A673 (cell line): ENCODE measurements at regions not wholly inside any gene's neighbourhood (a gene's known extent, or its start where the extent isn't known, plus 50 kb on each side); places are given as distances from the start of the nearest gene placed in this dataset.

Experiments
- BruUV-seq: library from RNA; stranded (reverse); fragments of 400-500 nt; replicated peaks from 2 replicates; lab custom pipeline; 2021; lab: Mats Ljungman, UMichigan
- CTCF ChIA-PET: fragments of 300-600 bp; sonication (Branson Sonifier 250); formaldehyde crosslinking; loops from one replicate; lab custom pipeline; 2022; ENCODE audit warnings: antibody characterized with exemption; lab: Charles Lee
- POLR2A ChIA-PET: fragments of 300-600 bp; sonication (Branson Sonifier 250); formaldehyde crosslinking; loops from one replicate; lab custom pipeline; 2022; ENCODE audit warnings: antibody characterized with exemption; ENCODE audit not compliant: low non-redundant PET; lab: Charles Lee
- DNase-seq: peaks from one replicate; pipeline ENCODE4 v3.0.0-alpha.2; 2015; ENCODE audit warnings: low spot score
- H3K27ac ChIP-seq: fragments of 200-600 bp; sonication (generic); 2 replicates; pipeline ENCODE4 v1.5.1; 2016; ENCODE audit warnings: mixed run types, low read depth, mild to moderate bottlenecking, mixed read lengths, antibody characterized with exemption, low read length; ENCODE audit not compliant: poor library complexity, severe bottlenecking
- H3K27me3 ChIP-seq: fragments of 200-600 bp; sonication (generic); replicated peaks from 2 replicates; pipeline ENCODE4 v1.6.1; 2017; ENCODE audit warnings: mixed run types, low read depth, mild to moderate bottlenecking, mixed read lengths, antibody characterized with exemption, low read length; ENCODE audit not compliant: insufficient read depth, poor library complexity
- H3K36me3 ChIP-seq: fragments of 200-600 bp; sonication (generic); 2 replicates; pipeline ENCODE4 v1.6.1; 2016; ENCODE audit warnings: mixed run types, mild to moderate bottlenecking, mixed read lengths, antibody characterized with exemption, low read length; ENCODE audit not compliant: insufficient read depth, poor library complexity, severe bottlenecking
- H3K4me1 ChIP-seq: fragments of 200-600 bp; sonication (generic); 2 replicates; pipeline ENCODE4 v1.6.1; 2017; ENCODE audit warnings: mixed run types, mild to moderate bottlenecking, mixed read lengths, antibody characterized with exemption, low read length; ENCODE audit not compliant: insufficient read depth, poor library complexity, severe bottlenecking
- H3K4me3 ChIP-seq: fragments of 200-600 bp; sonication (generic); 2 replicates; pipeline ENCODE4 v1.5.1; 2016; ENCODE audit warnings: low read depth, mixed run types, mild to moderate bottlenecking, mixed read lengths, low read length; ENCODE audit not compliant: poor library complexity, severe bottlenecking
- H3K9me3 ChIP-seq: fragments of 200-600 bp; sonication (generic); 2 replicates; pipeline ENCODE4 v1.6.1; 2016; ENCODE audit warnings: mixed run types, low read depth, mild to moderate bottlenecking, mixed read lengths, antibody characterized with exemption, low read length; ENCODE audit not compliant: poor library complexity, severe bottlenecking
- EZH2 ChIP-seq: fragments of 200-600 bp; sonication (generic); IDR thresholded peaks from 2 replicates; pipeline ENCODE4 v1.6.1; 2017; ENCODE audit warnings: borderline replicate concordance, low read depth, mild to moderate bottlenecking, mixed read lengths, antibody characterized with exemption, low read length; ENCODE audit not compliant: poor library complexity, severe bottlenecking
- intact Hi-C: fragments of 100-400 bp; cut with micrococcal nuclease; formaldehyde crosslinking; loops from one replicate; pipeline ENCODE4 v1.10.0; 2022; ENCODE audit not compliant: unreplicated experiment

DNA sequence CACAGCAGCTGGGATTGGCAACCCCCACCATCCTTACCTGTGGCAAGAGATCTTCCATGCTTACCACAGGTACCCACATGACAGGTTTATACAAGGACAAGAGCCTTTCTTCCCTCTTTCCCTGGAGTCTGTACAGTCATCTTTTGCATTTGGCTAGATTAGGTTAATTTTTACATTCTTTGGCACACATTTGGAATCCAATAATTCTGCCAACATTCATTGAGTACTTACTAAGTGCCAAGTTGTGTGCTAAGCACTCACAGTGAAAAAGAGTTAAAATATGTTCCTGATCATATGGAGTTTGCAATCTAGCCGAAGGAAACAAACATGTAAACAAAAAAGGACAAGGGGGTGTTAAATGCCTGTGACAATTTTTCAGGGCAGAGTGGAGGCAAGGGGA lies 50.0 kb upstream of the OPCML start:
- Histone ChIP-seq H3K27me3 (no peaks in the 10 kb centered on the region), H3K4me1 (no peaks in the 10 kb centered on the region), H3K4me3 (no peak overlapping the region), H3K9me3 (peaks cover 27% of the 10 kb centered on the region), H3K27ac (no peak overlapping the region), H3K36me3 (no peaks in the 10 kb centered on the region)
- ChIA-PET CTCF (no interaction called here), POLR2A (no interaction called here)
- no peak for DNase-seq
- BruUV-seq, result no TSS peak
- intact Hi-C loops, result no loop called here
- TF ChIP-seq EZH2, result no peak
